Amygdala (tissue), 56 donors: ENCODE measurements at regions not wholly inside any gene's neighbourhood (a gene's known extent, or its start where the extent isn't known, plus 50 kb on each side); places are given as distances from the start of the nearest gene placed in this dataset.
A peak's percentile ranks its signal among the peaks of the same experiment; 100 is the strongest.

Experiments
- DNase-seq, 56 donors: peaks; one replicate each; lab custom pipeline; 2025; lab: John Stamatoyannopoulos, UW

DNA sequence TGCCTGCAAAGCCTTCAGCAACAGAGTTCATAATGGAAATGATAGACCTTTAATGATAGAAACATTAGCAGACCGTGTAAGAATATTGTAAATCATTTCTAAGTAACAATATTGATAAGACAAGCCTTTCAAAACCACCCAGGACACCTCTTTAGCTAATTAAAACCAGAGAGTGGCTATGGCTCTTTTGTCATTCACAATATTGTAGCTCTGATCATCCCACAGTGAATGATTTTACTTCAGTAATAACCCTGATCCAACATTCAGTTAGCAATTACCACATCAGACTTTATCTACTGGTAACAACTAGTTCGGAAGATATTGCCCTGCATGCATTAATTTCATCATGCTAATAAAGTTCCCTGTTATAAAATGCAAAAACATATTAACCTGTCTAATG, 432.6 kb downstream of the DTWD2 start:
- DNase-seq, result no peak

DNA sequence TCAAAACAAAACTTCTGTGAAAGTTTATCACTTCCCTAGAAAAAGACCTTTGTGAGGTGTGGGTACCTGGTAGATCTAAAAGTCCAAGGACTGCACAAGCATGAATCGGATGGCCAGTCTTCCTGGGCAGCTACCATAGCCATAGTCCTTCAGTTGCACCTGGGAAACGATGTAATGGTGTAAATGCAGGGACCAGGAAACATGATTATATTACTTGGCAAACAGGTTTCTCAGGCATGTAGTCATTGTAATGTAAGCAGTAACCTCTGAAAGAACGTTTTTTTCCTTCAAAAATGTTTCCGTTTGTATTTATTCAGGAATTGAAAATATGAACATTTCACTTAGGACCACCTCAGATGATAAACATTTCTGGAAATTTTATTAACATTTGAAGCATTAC, 433.4 kb downstream of the DTWD2 start:
- no peak for DNase-seq

- DNase-seq, result no peak
Observed at GRCh38 chr5:118554241-118554640, 434.1 kb downstream of the DTWD2 start.

DNA sequence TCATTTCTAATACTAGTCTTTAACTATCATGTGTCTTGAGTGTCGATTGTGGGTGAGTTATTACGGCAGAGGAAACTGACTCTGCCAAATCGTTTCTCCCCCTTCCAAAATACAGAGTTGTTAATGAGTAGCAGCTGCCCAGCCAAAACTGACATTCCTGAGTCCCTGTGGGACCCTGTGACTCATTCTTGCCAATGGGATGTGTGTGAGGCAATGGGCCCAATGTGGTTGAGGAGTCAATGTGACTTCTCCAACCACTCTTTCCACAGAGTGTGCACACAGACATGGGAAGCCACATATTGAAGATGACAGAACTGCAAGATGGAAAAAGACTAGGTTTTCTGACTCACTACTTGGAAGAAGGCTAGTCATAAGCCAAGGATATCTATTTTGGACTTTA, 434.7 kb downstream of the DTWD2 start:
- DNase-seq, result no peak

DNA sequence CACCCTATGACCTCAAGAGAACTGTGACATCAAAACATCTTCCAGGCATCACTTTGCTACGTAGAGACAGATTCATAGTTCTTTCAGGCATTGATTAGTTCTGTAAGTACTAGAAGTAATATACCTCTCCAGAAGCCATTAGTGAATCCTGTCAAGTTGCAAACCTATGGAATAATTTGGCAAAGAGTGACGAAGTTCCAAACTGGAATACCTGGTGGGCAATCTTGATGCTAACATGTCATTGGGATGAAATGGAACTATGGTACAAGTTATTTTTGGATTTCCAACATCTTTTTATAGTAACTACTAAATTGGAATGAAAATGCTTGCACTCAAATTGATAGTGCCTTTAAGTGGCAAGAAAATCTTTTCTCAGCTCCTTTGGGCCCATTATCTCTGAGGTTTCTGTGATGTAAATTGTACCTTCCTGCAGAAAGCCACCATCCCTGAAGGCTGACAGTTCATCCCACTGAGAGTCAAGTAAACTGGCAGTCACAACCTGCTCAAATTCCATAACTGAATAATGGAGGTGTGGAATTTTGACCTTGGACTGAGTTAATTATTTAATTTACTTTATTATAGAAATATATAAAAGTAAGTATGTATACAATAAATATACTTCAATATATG, 435.5 kb downstream of the DTWD2 start:
- no peak for DNase-seq

DNA sequence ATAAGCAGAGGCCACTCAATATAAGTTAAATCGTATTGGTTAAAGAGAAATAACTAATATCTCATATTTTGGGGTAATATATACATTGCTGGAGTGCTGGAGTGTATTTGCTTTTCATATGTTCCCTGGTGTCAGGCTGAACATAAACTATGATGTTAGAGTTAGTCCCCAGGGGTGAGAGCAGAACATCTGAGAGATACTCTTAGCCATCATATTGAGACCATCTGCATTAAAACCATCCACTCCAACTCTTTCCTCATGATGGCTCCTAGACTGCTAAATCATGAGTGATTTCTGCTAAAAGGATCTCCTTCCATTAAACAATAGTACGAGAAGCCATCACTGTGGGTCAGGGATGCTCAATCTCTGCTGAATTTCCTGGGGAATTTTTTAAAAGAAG, 436.2 kb downstream of the DTWD2 start:
- DNase-seq, result no peak

- DNase-seq, result no peak
Observed at GRCh38 chr5:118551716-118552115, 436.6 kb downstream of the DTWD2 start.

GRCh38 chr5:118551031-118551430, 437.3 kb downstream of the DTWD2 start:
- DNase-seq, result no peak

DNA sequence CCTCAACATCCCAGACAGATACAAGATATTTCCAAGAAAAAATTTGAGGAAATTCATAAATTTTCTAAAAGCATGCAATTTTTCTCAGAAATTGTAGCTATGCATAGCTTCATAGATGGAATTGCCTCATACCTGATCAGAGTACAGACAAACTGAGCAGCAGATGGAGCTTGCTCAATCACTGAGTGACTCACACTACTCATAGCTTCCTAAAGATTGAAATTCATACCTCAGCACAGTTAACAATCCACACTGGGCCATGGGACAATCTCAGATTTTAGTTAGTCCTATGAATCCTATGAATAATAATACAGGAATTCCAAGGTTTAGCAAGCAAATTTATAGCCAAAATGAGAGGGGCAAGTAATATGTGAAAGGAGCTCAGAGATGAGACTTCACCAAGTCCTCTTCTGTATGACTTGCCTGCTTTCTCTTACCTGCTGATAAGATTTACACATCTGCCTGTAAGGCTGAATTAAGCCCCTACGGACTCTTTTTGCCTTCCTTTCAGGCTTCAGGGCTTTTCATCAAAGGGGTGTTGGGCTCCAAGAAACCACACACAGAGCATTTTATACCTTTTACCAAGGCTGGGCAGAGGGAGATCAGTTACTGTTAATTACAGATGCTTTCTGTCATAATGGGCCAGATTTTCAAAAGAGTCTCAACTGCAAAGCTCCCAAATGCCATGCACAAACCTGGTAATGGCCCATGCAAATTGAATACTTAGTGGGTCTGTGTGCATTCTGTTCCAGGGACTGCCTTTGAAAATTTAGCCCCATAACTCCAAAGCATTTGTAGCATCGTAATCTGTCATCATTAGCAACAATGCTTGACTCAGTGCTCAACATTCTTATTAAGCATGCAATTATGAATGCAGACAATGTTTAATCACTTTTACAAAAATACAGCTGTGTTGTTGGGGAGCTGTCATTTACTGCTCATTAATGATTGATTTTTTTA, 439.3 kb downstream of the DTWD2 start:
- DNase-seq, result peak in 1 of 56 donors; percentile 2

GRCh38 chr5:118545470-118545869, 442.9 kb downstream of the DTWD2 start:
- DNase-seq, result no peak

DNA sequence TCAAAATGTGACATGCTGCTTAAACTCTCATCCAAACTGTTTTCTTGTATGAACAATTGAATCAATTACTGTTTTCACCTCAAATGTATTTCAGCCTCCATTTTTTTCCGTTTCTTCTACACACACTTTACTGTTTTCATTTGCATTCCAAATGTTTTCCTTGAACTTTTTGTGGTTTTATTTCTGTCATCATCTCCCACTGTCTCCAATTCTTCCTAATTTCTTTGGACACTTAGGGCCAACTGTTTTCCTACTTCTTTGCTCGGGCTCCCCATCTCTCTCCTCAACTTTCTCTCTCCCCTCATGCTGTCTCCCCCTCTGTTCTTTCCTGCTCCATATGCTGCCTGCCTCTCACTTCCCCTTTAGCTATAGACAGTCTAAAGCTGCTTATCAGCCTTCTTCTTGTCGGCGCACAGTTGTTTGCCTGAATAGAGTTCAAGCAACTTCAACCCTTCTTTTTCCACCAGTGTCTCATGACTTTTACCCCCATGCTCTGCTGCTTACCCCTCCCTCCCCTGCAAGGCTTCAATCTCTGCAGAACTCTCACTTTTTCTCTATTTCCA, 443.4 kb downstream of the DTWD2 start:
- DNase-seq, result no peak

- DNase-seq, result no peak
Observed at GRCh38 chr5:118533923-118534322, 454.4 kb downstream of the DTWD2 start.

- DNase-seq, result no peak
Observed at GRCh38 chr5:118533156-118533555, 455.2 kb downstream of the DTWD2 start.

GRCh38 chr5:118531276-118531675, 457.1 kb downstream of the DTWD2 start:
- DNase-seq, result no peak

DNA sequence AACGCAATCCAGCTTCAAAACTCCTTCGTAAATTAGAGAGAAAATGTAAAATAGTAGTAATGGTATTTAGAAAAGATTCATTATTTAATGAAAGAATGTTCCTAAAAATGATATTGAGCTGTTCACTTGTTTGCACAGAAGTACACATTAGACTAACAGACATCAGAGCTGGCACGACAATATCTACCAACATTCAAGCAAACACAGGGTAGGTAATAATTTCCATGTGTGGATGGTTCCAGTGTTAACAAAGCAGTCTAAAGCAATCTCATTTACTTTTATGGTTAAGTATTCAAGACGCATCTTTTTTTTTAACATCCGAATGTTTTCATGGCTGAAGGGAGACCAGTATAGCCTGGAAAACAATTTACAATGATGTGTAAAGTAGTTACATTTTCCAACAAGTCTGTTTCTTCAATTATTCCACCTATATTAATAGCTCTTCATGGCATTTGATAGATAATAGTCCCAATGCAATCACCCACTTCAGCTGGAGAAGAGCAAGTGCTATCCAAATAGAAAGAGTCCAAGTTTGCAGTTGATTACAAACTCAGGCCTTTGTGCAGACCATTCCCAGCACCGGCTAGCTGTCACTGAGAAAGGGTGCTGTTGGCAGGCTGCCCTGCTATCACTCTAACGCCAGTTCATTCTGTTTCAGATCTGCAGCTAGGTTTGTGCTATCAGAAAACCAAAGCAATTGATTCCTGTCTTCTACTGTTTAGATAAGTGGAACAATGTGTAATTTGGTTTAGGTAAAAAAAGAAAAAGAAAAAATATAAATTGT, 458.8 kb downstream of the DTWD2 start:
- peak in 3 of 56 donors; percentile 0 to 5 (median 1) for DNase-seq

DNA sequence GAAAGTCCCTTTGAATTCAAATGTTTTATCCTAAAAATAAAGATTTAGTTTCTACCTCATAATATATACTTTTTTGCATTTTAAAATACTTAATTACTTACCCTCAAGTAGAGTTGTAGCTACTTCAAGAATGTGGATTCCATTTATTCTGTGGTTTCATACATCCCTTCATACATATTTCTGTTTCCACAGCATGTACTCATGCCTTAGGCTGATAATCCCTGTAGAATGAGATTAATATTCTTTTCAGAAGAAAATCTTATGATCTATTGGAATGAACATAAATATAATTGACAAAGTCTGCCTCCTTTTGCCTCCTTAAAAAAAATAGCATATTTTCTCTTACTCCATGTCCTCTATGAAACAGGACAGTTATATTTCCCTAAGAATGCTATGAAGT, 465.7 kb downstream of the DTWD2 start:
- no peak for DNase-seq

- DNase-seq, result no peak
Observed at GRCh38 chr5:118520771-118521415, 467.5 kb downstream of the DTWD2 start.

DNA sequence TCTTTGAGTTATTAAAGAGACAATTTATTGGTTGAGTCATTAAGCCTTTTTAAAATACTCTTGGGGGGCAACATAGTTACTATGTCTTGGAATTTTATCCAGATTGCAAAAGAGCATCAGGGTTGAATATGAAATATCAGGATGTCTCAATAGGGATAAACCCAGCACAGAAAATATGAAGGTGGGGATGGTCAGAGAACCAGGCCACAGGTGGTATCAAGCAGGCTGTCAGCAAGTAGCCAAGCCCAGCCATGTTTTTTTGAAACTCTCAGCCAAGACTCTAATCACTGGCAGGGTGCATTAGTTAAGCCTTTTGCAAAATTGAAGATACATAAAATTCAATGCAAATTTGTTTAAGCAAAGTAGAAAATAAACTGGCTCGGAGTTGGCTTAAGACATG, 468.9 kb downstream of the DTWD2 start:
- no peak for DNase-seq

DNA sequence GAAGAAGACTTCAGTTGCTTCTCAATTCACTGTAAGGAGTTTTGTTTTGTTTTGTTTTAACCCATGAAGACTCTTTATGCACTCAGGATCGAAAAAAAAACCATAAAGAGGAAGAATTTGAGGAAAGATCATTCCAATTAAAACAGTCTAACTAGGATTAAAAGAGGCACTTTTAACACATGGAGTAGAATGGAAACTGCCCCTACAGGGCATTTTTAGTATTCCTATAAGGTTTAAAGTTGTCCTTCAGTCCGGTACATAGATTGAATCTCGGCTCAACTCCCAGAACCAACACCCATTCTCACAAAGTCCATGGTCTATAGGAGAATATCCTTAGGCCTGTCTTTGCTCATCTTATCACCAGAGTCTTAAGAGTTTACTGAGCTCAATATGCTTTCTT, 469.6 kb downstream of the DTWD2 start:
- no peak for DNase-seq

DNA sequence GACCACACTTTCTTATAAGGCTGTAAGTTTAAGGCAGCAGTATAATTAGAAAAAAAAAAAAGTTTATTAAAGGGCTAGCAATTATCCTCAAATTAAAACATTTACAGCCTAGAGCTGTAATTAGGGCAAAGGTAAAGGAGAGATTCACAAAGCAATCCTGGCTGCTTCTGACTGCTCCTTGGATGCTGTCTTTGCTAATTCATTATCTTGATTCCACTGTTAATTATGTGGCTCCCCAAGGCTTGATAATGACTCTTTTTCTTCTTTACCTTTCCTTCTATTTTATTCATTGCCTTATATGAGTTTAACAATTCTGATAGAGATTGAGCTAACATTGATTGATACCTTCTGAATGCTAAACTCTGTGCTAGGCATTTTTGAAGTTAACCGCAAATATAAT, 476.5 kb downstream of the DTWD2 start:
- DNase-seq, result no peak
